ENCODE measurements at regions not wholly inside any gene's neighbourhood (a gene's known extent, or its start where the extent isn't known, plus 50 kb on each side); places are given as distances from the start of the nearest gene placed in this dataset.

- no peak for TF ChIP-seq CTCF (IDR thresholded peaks at IDR 0.05; ENCODE audit: low read depth, low read length)
- no peak for TF ChIP-seq POLR2A (IDR thresholded peaks at IDR 0.05; ENCODE audit: extremely low read depth, insufficient read length)
These were observed 451.3 kb upstream of the FAM98A start for GRCh38 chr2:34050413-34050812.
